ENCODE measurements at regions not wholly inside any gene's neighbourhood (a gene's known extent, or its start where the extent isn't known, plus 50 kb on each side); places are given as distances from the start of the nearest gene placed in this dataset.

- DNase-seq (ENCODE audit: low read depth, low spot score) = no peak
Measured at GRCh38 chr2:62447411-62447810, 58.6 kb downstream of the TMEM17 start.

GRCh38 chr2:62446491-62446890 lies 59.5 kb downstream of the TMEM17 start:
- no peak for DNase-seq (ENCODE audit: low read depth, low spot score)

DNA sequence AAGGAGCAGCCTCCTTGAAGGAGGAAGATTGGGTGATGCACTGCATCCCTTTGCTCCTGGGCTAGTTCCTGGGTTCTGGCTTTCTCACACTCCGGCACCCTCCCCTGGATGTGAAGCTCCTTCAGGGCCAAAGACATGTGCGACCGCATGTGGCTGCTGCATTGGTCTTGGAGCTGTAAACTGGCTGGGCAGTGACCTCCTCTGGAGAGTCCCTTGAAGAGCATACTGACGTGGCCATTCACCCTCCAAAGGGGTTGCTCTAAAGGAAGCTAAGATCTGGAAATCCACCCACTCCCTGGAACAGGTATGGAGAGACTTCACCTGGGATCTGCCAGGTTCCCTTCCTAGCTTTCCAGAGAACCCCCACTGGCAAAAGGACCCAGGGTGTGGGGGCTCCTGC lies 62.1 kb downstream of the TMEM17 start:
- DNase-seq (ENCODE audit: low read depth, low spot score) = no peak

GRCh38 chr2:62443471-62443870 lies 62.5 kb downstream of the TMEM17 start:
- DNase-seq (ENCODE audit: low read depth, low spot score) = no peak

- DNase-seq (ENCODE audit: low read depth, low spot score) = no peak
Measured at GRCh38 chr2:62441824-62442223, 64.2 kb downstream of the TMEM17 start.

DNA sequence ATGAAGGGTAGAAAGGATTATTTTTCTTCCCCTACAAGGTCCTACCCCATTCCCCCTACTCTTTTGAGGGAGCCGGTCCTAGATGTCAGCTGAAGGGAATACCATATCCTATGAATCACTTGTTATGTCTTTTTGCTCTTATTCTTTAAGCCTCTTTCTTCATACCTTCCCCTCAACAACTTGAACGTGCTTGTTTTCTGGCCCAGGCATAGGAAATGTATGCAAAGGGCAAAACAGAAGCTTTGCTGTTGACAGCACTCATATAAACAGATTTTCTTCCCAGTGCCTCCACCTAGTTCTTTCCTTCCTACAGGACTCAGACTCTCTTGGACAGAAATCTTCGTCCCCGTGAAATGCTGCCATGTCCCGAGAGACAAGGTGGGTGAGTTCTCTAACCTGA lies 64.6 kb downstream of the TMEM17 start:
- no peak for DNase-seq (ENCODE audit: low read depth, low spot score)

DNA sequence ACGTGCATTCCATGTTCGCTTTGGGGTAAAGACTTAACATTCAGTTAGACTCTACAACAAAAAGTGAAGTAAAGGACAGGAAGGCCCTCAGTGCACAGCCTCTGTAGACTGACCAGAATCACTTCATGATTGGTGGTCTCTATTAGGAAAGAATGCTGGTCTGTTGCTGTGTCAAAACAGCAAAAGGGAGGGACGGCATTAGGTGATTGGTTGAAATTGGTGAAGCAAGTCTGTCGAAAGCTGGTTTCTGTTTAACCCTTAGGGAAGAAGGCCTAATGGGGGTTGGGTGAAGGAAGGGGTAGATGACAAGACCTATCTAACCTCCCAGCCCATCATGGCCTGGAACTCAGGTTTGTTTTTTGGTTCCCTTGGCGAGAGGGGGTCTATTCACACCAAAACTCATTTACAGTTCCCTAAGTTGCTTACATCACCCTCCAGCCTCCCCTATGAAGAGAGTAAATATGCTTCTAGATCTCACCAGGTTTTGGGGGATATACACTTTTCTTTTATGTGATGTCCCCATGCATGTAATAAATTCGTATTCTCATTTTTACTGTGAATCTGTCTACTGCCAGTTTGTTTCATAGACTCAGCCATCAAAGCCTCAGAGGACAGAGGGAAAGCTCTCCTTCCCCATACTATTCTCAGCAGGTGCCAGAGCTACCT lies 65.6 kb downstream of the TMEM17 start:
- DNase-seq (ENCODE audit: low read depth, low spot score) = no peak

DNA sequence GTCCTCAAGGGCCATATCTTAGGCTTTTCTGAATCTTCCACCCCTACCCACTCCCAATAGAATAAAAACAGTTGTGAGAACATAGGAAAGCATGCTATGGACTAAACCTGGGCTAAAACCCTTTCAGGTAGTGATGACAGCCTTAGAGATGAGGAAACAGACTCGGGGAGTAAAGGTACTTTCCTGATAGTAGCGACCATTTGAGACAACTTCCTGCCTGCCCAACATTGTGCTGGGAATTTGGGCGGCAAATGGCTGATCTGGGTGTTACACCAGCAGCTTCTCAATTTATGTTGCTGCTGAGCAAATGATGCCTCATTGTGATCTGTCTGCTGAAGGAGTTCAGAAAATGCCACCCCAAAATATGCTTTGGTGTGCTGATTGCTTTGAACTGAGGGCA lies 66.6 kb downstream of the TMEM17 start:
- DNase-seq (ENCODE audit: low read depth, low spot score) = no peak

- DNase-seq (ENCODE audit: low read depth, low spot score) = no peak
Measured at GRCh38 chr2:62437785-62438184, 68.2 kb downstream of the TMEM17 start.

- DNase-seq (ENCODE audit: low read depth, low spot score) = no peak
Measured at GRCh38 chr2:62435720-62436119, 70.3 kb downstream of the TMEM17 start.

DNA sequence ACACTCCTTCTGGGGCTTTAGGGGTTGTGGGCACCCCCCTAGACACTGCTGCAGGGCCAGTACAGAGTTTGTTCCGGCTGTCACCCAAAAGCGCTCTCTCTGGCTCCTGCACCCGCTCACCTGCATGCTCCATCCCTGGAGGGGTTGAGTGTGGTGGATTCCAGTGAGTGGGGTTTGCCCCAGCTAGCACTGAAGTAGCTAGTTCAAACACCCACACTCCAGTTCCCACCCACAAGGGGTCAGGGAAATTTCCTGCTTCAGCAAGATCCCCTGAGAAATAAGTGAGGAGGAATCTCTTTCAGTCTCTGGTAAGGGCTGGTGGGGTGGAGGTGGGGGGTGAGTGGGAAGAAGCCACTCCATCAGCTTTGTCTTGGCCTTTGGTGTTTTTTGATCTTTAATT lies 73.6 kb downstream of the TMEM17 start:
- no peak for DNase-seq (ENCODE audit: low read depth, low spot score)

GRCh38 chr2:62431512-62431911 lies 74.5 kb downstream of the TMEM17 start:
- DNase-seq (ENCODE audit: low read depth, low spot score) = no peak

DNA sequence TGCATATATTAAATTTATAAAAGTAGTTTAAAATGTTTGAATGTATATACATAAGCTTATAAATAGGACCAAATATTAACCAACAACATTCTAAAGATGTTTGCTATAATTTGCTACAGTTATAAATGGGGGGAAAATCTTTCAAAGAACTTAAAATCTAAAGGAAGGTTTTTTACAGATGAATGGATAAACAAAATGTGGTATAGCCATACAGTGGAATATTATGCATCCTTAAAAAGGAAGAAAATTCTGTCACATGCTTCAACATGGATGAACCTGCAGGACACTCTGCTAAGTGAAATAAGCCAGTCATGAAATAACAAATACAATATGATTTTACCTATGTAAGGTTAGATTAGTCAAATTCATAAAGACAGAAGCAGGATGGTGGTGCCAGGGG lies 75.8 kb downstream of the TMEM17 start:
- DNase-seq (ENCODE audit: low read depth, low spot score) = no peak

GRCh38 chr2:62427146-62427545 lies 78.8 kb downstream of the TMEM17 start:
- DNase-seq (ENCODE audit: low read depth, low spot score) = no peak

DNA sequence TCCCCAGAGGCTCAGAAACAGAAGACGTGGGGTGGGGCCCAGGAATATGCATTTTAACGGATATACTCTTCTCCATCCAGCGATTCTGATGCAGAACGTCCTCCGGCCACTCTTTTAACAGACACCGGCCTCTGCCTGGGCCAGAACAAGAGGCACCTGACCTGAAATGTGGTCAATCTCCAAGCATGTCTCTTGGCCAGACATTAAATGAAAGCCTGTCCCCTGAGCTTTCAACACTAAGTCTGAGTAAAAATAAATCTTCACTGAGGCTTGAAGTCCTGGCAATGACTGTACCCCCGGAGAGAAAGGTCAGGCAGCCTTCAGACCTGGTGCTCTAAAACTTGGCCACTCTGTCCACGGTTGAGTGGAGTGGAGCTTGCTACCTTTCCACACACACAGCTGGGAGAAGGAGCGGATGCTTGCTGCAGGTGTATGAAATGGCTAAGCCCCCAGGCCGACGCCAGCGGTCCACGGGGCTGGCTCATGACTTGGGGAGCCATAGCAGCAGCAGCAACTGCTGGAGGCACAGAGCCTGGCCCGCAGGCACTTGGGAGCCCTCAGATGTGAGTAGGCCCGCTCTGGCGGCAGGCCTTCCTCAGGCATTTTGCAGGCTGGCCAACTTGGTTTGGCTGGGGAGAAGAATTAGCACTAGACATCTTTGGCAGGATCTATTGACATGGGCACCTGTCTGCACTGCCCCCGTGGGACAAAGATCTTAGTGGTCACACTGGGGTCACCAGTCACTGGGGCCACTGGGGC lies 79.7 kb downstream of the TMEM17 start:
- DNase-seq (ENCODE audit: low read depth, low spot score) = no peak

GRCh38 chr2:62425684-62426083 lies 80.3 kb downstream of the TMEM17 start:
- no peak for DNase-seq (ENCODE audit: low read depth, low spot score)

DNA sequence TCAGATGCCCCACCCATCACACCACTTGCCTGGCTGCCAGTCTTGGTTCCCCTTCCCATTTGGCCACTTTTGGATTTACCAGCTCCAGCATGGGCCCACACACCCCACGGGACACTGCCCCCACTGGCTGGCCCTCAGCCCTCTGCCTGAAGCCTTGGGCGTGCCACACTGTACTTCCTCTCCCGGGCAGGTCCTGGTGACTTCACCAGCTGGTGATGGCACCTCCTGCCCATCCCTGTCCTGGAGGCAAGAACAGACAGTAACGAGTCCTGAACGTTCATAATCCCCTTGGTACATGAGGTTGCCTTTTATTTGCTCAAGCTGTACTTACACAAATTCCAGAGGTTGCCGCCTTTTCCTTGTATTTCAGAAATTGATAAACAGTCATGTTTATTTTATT lies 81.1 kb downstream of the TMEM17 start:
- DNase-seq (ENCODE audit: low read depth, low spot score) = no peak

DNA sequence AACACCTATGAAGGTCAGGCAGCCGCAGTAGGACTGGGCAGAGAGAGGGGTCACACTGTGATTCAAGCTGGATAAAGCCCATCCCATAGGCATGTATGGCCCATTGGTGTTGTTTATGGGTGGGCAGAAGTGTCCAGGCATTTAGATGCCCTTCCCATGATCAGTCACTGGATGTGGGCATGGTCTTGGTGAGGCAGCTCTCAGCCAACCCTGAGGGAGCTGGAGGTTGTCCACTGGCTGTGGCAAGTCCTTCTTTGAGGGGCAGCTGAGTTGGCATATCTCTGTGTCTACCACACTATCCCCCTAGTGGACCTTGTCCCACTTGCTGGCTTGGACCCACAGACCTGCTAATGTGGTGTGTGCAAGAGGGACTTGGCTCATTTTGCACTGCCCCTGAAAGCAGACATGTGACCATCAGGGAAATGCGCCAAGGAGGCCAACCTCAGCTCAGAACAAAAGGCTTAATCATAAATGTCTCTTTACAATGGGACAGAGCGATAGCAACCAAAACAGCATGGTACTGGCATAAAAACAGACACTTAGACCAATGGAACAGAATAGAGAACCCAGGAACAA lies 82.0 kb downstream of the TMEM17 start:
- no peak for DNase-seq (ENCODE audit: low read depth, low spot score)

DNA sequence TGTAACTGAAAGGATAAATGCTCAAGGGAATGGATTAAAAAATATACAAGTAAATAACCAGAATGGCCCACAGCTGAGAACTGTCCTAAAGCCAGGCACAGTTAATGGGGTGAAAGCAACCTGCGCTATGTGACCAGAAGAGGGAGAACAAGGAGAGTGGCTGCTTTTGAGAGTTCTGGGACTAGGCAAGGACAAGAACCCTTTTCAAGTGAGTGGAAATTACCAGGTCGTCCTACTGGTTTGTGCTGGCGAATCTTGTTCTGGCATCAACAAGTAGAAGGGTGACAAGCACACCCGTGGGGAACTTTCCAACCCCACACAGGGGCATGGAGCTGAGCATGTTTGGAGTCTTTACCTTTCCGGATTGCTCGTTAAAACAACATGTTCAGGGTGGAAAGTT lies 82.8 kb downstream of the TMEM17 start:
- DNase-seq (ENCODE audit: low read depth, low spot score) = no peak

DNA sequence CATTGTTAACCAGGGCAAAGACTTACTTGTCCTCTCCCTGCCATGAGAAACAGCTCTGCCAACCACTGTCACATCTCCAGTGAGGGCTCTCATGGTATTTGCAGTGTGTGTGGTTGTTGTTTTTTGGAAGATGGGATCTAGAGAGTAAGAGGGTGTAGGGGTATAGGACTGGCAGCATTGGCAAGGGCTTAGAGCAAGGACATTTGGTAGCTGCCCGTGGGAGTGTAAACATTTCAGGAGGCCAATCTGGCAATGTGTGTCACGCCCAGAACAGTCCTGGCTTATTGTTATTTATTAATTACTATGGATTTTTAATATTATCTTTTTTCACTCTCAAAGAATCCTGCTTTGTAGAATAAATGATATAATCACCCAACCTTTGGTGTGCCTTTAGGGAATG lies 90.5 kb downstream of the TMEM17 start:
- no peak for DNase-seq (ENCODE audit: low read depth, low spot score)

DNA sequence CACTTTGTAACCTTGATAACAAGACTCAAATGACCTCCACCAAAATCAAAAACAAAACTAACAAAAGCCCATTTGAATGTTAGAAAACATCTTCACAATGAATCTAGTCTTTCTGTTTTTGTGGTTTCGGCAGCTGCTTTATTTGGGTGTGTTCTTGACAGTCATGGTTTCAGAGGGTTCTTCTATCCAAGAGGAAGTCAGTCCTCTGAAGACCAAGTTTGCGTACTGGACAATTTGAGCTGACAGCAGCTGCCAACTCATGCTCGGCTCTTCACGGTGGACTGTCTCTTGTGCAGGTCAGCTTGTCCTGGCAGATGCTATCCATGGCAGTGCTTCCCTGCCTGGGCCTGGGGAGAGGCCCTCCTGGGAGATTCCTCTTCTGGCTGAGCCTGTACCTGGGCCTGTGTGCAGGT lies 91.0 kb downstream of the TMEM17 start:
- DNase-seq (ENCODE audit: low read depth, low spot score) = no peak

DNA sequence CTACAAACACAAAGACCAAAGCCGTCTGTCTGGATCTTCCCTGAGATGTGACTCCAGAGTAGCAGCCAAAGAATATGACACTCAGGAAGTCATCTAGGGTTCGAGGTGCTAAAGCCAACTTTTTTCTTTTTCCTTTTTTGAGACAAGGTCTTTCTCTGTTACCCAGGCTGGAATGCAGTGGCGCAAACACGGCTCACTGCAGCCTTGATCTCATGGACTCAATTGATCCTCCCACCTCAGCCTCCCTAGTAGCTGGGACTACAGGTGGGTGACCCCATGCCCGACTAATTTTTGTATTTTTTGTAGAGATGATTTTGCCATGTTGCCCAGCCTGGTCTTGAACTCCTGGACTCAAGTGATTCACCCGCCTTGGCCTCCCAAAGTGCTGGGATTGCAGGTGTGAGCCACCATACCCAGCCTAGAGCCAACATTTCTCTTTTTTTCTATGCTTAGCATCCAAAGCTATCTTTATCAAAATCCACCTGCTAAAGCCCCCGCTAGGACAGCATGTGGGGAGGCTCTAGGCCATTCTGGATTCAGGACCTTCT lies 92.8 kb downstream of the TMEM17 start:
- no peak for DNase-seq (ENCODE audit: low read depth, low spot score)

DNA sequence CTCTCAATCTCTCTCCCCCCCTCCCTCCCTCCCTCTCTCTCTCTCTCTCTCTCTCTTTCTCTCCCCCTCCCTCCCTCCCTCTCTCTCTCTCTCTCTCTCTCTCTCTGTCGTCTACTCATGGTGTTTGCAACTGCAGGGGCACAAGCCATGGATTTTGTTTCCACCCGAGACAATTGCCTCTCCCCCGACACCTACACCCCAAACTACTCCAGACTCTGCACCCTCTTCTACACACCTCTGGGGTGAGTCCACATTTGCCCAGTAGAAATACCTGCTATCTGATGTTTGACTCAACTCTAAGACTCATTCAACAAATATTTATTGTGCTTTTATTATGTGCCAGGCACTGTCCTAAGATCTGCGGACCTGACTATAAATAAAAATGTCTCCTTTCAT lies 93.7 kb downstream of the TMEM17 start:
- DNase-seq (ENCODE audit: low read depth, low spot score) = no peak

Data from pulmonary artery endothelial cell (primary cell).